Natural killer cell treated with Interleukin-12 subunit alpha and Interleukin-12 subunit beta and Interleukin-15 and Interleukin-18, amount 100 ng/mL, for 72 hours (primary cell): ENCODE measurements at regions not wholly inside any gene's neighbourhood (a gene's known extent, or its start where the extent isn't known, plus 50 kb on each side); places are given as distances from the start of the nearest gene placed in this dataset.
"Not testable (repeated sequence)": the region's sequence is repeated elsewhere in the genome, so short reads cannot be mapped to it uniquely, and the experiment has no call there.

ENCODE experiments used
- ATAC-seq, 2 donors: fragments of 150-1000 bp; cut with Tn5 transposase in 1 of 2; sonication (Bioruptor Pico), chemical (Tn5 transposase) in 1 of 2; 2 replicates each; pipeline ENCODE4 v1.10.0; 2021
- DNase-seq: peaks from one replicate; pipeline ENCODE4 v3.0.0; 2022; ENCODE audit warnings: low spot score
- H3K27ac Mint-ChIP-seq, 2 donors: 1 replicate in 1 of 2; 2 replicates in 1 of 2; pipeline ENCODE4 v1.8.0; 2022; ENCODE audit warnings: mixed read lengths in 2 of 2, mild to moderate bottlenecking in 1 of 2, moderate library complexity in 1 of 2
- H3K27me3 Mint-ChIP-seq, 2 donors: 1 replicate in 1 of 2; 2 replicates in 1 of 2; pipeline ENCODE4 v1.8.0; 2022; ENCODE audit warnings: mixed read lengths in 2 of 2
- H3K36me3 Mint-ChIP-seq: one replicate; pipeline ENCODE4 v1.8.0; 2022; ENCODE audit warnings: mixed read lengths
- H3K4me1 Mint-ChIP-seq, 2 donors: 1 replicate in 1 of 2; 2 replicates in 1 of 2; pipeline ENCODE4 v1.8.0; 2022; ENCODE audit warnings: low read depth in 2 of 2, mixed read lengths in 2 of 2, mild to moderate bottlenecking in 1 of 2
- H3K4me3 Mint-ChIP-seq: one replicate; pipeline ENCODE4 v1.8.0; 2022; ENCODE audit warnings: mixed read lengths
- H3K9me3 Mint-ChIP-seq: 2 replicates; pipeline ENCODE4 v1.8.0; 2022; ENCODE audit warnings: mixed read lengths

DNA sequence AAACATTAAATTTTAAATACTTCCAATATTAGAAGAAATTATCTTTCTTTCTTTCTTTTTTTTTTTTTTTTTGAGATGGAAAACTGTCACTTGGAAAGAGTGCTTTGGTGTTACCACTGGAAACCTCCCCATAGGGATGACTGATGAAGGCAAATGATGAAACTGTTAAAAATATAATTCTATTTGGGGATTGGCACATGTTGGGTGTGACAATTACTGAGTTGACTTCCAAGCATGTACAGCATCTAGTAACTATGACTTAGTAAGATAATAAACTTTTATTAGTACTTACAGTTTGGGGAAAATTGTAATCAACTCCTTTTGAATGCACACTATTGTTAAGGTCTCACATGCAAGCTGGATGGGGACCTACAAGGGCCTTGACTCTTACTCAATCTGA lies 592.5 kb downstream of the KCTD12 start:
- ATAC-seq (no peak), DNase-seq (no peak)
- Mint-ChIP-seq H3K4me3 (no peak overlapping the region), H3K36me3 (no peaks in the 10 kb centered on the region), H3K27ac (no peak overlapping the region), H3K9me3 (peaks cover 6% of the 10 kb centered on the region), H3K4me1 (no peaks in the 10 kb centered on the region), H3K27me3 (no peaks in the 10 kb centered on the region)

DNA sequence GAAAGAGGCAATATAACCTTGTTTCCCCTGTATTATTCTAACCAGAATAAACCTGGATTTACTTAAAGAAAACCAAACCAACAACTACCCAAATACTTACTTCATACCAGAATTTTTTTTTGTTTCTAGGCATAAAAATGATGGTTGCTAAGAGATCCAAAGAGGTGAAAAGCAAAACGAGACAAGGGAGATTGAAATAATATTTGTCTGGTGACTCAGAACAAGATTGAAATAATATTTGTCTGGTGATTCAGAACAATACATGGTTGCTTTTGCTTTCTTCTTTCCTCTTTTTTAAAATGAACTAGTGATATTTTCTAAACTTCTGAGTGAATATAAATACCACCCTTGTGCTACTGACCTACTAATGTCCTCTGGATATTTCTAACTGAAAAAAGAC lies 592.9 kb downstream of the KCTD12 start:
- DNase-seq: no peak
- no peak overlapping the region for H3K4me3 Mint-ChIP-seq
- H3K27ac Mint-ChIP-seq: no peak overlapping the region
- no peaks in the 10 kb centered on the region for H3K36me3 Mint-ChIP-seq
- ATAC-seq: no peak
- no peaks in the 10 kb centered on the region for H3K27me3 Mint-ChIP-seq
- H3K9me3 Mint-ChIP-seq: peaks cover 6% of the 10 kb centered on the region
- H3K4me1 Mint-ChIP-seq: no peaks in the 10 kb centered on the region

DNA sequence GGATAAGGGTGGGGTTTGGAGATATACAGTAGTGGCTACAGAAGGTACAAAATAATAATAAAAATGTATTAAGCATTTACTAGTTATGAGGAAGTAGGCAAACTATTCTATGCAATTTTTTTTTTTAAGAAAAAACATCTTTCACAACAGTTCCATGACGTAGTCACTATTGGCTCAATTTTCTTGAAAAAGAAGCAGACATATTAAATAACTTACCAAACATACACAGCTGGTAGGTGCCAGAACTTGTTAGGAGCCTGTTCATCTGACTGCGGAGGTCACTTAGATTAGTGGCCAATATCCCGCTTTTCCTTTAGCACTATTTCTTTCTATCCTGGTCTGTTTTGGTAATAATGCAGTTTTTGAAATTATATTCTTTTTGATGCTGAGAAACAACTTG lies 593.5 kb downstream of the KCTD12 start:
- no peaks in the 10 kb centered on the region for H3K36me3 Mint-ChIP-seq
- H3K27ac Mint-ChIP-seq: no peak overlapping the region
- no peaks in the 10 kb centered on the region for H3K27me3 Mint-ChIP-seq
- no peak overlapping the region for H3K4me3 Mint-ChIP-seq
- no peak for ATAC-seq
- H3K9me3 Mint-ChIP-seq: peaks cover 6% of the 10 kb centered on the region
- no peaks in the 10 kb centered on the region for H3K4me1 Mint-ChIP-seq
- no peak for DNase-seq

DNA sequence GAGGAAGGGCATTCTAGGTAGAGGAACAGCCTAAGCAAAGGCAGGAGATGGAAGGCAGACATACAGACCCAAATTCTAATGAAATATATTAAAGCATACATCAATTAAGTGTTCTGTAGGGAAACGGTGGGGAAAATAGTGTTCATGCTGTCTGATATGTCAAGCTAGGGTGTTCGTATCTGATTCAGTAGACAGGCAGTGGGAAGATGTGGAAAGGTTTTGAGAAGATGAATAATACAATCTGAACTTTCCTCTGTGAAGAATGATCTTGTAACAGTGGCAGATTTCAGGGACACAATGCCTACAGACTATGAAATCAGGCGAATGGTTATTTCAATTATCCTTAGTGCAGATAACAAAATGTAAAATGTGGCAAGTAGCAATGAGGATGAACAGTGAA lies 594.2 kb downstream of the KCTD12 start:
- Mint-ChIP-seq H3K27me3 (no peaks in the 10 kb centered on the region), H3K36me3 (no peaks in the 10 kb centered on the region), H3K27ac (no peak overlapping the region), H3K4me3 (no peak overlapping the region), H3K9me3 (peaks cover 6% of the 10 kb centered on the region), H3K4me1 (no peaks in the 10 kb centered on the region)
- no peak for DNase-seq
- ATAC-seq: no peak

DNA sequence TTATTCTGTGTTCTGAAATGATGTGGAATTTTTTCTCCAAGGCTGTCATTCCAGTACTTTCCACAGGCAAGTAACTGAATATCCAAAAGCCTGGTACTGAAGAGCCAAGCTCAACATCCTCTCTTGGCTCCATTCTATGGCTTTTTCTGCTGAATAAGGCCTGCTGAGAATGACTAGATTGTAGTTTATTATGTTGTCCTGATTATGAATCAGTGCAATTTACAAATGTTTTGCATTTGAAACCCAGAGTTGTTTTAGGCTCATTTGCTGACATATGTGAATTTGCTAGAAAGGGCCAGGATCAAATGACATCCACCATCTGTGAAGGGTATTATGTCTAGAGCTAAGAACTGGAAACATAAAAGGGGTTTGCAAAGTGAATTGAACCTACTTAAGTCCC lies 596.6 kb downstream of the KCTD12 start:
- ATAC-seq: no peak
- peaks cover 6% of the 10 kb centered on the region for H3K9me3 Mint-ChIP-seq
- no peaks in the 10 kb centered on the region for H3K4me1 Mint-ChIP-seq
- H3K27me3 Mint-ChIP-seq: no peaks in the 10 kb centered on the region
- no peak overlapping the region for H3K27ac Mint-ChIP-seq
- no peak overlapping the region for H3K4me3 Mint-ChIP-seq
- H3K36me3 Mint-ChIP-seq: no peaks in the 10 kb centered on the region
- DNase-seq: no peak

DNA sequence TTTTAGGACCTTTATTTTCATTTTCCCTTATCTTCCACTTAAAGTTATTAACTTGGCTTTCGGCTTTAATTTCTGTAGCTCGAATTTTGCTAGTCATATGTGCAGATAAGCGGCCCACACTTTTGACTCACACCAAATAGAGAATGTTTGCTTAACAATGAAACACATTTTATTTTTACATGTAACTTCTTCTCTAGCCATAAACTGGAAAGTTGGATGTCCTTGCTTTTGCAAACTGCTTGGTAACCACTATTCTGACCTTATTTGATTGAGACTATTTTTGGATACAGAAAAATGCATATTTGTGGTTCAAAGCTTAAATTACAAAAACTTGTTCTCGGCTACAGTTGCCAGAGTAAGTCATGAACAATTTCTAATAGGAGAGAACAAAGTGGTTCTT lies 600.0 kb downstream of the KCTD12 start:
- Mint-ChIP-seq H3K36me3 (no peaks in the 10 kb centered on the region), H3K27ac (no peak overlapping the region), H3K4me3 (no peak overlapping the region), H3K4me1 (no peaks in the 10 kb centered on the region), H3K27me3 (no peaks in the 10 kb centered on the region), H3K9me3 (no peaks in the 10 kb centered on the region)
- ATAC-seq (no peak), DNase-seq (no peak)

DNA sequence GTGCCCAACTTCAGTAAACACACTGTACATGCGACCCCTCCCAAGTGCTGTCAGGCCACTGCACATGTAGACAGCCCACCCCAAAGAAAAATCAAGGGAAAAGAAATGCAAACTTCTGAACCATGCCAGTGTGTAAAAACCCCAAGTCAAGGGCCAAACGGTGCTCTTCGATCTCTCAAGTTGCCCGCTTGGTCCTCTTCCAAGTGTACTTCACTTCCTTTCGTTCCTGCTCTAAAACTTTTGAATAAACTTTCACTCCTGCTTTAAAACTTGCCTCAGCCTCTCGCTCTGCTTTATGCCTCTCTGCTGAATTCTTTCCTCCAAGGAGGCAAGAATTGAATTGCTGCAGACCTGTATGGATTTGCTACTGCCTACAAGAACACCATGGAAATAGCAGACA lies 600.7 kb downstream of the KCTD12 start:
- no peak for DNase-seq
- H3K4me3 Mint-ChIP-seq: no peak overlapping the region
- H3K36me3 Mint-ChIP-seq: no peaks in the 10 kb centered on the region
- no peak for ATAC-seq
- no peak overlapping the region for H3K27ac Mint-ChIP-seq
- no peaks in the 10 kb centered on the region for H3K27me3 Mint-ChIP-seq
- peaks cover 3% of the 10 kb centered on the region for H3K9me3 Mint-ChIP-seq
- H3K4me1 Mint-ChIP-seq: no peaks in the 10 kb centered on the region

DNA sequence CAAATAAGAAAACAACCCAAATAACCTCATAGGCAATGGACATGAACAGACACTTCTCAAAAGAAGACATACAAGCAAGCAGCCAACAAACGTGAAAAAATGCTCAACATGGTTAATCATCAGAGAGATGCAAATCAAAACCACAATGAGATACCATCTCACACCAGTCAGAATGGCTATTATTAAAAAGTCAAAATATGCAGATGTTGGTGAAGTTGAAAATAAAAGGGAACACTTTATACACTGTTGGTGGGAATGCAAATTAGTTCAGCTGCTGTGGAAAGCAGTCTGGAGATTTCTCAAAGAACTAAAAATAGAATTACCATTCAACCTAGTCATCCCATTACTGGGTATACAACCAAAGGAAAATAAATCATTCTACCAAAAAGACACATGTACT lies 606.4 kb downstream of the KCTD12 start:
- H3K36me3 Mint-ChIP-seq, H3K4me1 Mint-ChIP-seq, H3K4me3 Mint-ChIP-seq, H3K27me3 Mint-ChIP-seq, H3K27ac Mint-ChIP-seq, DNase-seq, ATAC-seq: not testable (repeated sequence)
- peaks cover 12% of the 10 kb centered on the region for H3K9me3 Mint-ChIP-seq

DNA sequence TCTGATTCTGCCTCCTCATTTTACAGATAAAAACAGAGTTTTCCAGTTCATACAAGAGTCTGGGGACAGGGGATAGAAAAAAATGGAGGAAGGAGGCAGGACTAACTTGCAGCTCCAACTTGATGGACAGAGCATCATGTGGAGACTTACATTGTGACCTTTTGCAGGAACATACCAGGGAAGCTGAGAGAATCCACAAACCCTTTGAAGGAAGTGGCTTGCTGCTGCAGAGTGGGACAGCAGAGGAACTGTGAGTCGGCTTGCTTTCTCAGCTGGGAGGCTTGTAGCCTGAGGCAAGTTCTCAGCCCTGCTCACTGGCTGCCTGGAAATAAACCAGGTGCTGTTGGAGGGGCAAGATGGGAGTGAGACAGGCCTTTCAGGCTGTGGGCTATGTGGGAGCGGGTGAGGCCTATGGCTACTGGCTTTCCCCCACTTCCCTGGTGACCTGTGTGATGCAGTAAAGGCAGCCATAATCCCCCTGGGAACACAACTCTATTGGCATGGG lies 614.4 kb downstream of the KCTD12 start:
- no peaks in the 10 kb centered on the region for H3K4me1 Mint-ChIP-seq
- H3K27me3 Mint-ChIP-seq: no peaks in the 10 kb centered on the region
- H3K4me3 Mint-ChIP-seq: no peak overlapping the region
- H3K36me3 Mint-ChIP-seq: no peaks in the 10 kb centered on the region
- no peak overlapping the region for H3K27ac Mint-ChIP-seq
- peaks cover 16% of the 10 kb centered on the region for H3K9me3 Mint-ChIP-seq
- no peak for ATAC-seq
- DNase-seq: no peak

DNA sequence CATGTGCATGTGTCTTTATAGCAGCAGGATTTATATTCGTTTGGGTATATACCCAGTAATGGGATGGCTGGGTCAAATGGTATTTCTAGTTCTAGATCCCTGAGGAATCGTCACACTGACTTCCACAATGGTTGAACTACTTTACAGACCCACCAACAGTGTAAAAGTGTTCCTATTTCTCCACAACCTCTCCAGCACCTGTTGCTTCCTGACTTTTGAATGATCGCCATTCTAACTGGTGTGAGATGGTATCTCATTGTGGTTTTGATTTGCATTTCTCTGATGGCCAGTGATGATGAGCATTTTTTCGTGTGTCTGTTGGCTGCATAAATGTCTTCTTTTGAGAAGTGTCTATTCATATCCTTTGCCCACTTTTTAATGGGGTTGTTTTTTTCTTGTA lies 617.9 kb downstream of the KCTD12 start:
- not testable (repeated sequence) for H3K27ac Mint-ChIP-seq, H3K36me3 Mint-ChIP-seq, H3K4me1 Mint-ChIP-seq, H3K9me3 Mint-ChIP-seq, DNase-seq, ATAC-seq, H3K4me3 Mint-ChIP-seq, H3K27me3 Mint-ChIP-seq

DNA sequence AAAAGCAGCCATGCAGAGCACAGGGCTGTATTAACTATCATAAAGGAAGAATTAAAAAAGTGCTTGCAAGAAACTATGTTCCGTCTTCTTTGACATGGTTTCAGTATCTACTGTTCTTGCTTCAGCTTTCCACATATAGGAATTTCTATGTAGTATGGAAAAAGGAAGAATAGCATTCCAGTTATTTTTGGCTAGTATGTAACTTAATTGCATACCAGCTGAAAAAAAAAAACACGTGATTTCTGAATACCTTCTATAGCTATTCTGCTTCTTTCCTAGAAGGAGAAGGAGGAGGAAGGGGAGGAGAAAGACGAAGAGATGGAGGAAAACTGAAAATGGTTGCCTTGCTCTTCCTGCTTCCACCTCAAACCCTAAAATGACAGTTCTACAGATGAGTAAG lies 619.0 kb downstream of the KCTD12 start:
- Mint-ChIP-seq H3K36me3 (no peaks in the 10 kb centered on the region), H3K27me3 (no peaks in the 10 kb centered on the region), H3K9me3 (no peaks in the 10 kb centered on the region), H3K27ac (no peak overlapping the region), H3K4me3 (no peak overlapping the region), H3K4me1 (no peaks in the 10 kb centered on the region)
- DNase-seq (no peak), ATAC-seq (no peak)

DNA sequence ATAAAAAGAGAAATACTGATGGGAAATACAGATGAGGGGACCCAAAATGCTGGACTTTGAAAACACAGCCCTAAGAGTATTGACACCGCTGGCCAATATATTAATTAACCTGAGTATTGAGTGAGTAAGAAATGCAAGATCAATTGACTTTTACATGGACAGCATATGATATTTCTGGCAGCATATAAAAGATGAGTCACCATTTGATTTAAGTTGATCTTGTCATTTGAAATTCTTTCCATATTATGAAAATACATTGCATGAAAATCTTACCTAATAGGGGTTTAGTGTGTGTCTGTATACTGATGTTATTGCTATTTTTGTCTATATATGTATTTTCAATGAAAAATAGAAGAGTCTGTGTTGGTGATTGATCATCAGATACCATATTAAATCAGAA lies 619.6 kb downstream of the KCTD12 start:
- Mint-ChIP-seq H3K9me3 (peaks cover 5% of the 10 kb centered on the region), H3K27me3 (no peaks in the 10 kb centered on the region), H3K4me3 (no peak overlapping the region), H3K27ac (no peak overlapping the region), H3K36me3 (no peaks in the 10 kb centered on the region), H3K4me1 (no peaks in the 10 kb centered on the region)
- DNase-seq: no peak
- no peak for ATAC-seq

DNA sequence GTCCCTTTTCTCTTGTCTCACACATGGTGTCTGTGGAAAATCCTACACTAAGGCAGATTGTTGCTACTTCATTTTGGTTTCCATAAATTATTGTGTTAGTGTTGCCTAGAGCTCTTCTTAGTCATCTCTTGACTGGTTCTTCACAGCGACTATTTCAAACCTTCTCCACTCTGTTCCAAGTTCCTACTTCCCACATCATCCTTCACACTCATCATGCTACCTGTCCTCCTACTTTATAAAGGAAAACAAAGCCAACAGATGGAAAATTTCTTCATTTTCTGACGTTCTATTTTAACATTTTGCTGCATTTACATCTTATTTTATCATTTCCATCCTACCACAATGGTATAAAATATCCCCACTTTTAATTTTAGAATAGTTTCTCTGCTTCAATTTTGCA lies 614.1 kb downstream of the LMO7 start:
- Mint-ChIP-seq H3K9me3 (peaks cover 17% of the 10 kb centered on the region), H3K4me1 (no peaks in the 10 kb centered on the region), H3K27ac (no peak overlapping the region), H3K36me3 (no peaks in the 10 kb centered on the region), H3K27me3 (no peaks in the 10 kb centered on the region), H3K4me3 (no peak overlapping the region)
- no peak for DNase-seq
- ATAC-seq: no peak

DNA sequence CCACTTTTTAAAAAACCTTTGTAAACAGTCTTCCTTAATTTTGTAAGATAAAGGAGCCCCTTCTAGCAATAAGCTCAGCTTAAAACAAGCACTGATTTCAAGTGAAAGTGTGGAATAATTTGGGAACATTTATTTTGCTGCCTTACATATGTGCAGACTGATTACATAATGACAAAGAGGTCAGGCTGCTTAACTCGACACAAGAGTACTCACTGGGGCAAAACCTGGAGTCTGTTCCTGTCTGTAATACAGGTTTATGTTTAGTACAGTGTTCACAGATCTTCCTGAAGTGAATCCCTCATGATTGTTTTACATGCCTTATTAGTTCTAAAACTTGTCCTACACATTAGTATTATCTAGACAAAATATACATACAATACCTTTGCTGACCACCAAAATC lies 609.8 kb downstream of the LMO7 start:
- DNase-seq: no peak
- Mint-ChIP-seq H3K36me3 (no peaks in the 10 kb centered on the region), H3K4me1 (no peaks in the 10 kb centered on the region), H3K4me3 (no peak overlapping the region), H3K9me3 (peaks cover 11% of the 10 kb centered on the region), H3K27ac (no peak overlapping the region), H3K27me3 (no peaks in the 10 kb centered on the region)
- ATAC-seq: no peak

DNA sequence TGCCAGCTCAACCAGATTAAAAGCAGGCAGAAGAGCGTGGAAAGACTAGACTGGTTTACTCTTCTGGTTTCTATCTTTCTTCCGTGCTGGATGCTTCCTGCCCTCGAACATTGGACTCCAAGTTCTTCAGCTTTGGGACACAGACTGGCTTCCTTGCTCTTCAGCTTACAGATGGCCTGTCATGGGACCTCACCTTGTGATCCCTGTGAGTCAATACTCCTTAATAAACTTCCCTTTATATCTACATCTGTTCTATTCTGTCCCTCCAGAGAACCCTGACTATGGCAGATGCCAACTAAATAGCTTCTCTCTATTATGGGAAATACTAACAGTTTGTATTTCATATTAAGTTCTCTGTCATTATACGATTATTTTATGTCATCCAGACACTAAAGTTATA lies 609.1 kb downstream of the LMO7 start:
- Mint-ChIP-seq H3K27me3 (no peaks in the 10 kb centered on the region), H3K4me1 (no peaks in the 10 kb centered on the region), H3K27ac (no peak overlapping the region), H3K36me3 (no peaks in the 10 kb centered on the region), H3K4me3 (no peak overlapping the region), H3K9me3 (peaks cover 9% of the 10 kb centered on the region)
- ATAC-seq (no peak), DNase-seq (no peak)
